ENCODE measurements at regions not wholly inside any gene's neighbourhood (a gene's known extent, or its start where the extent isn't known, plus 50 kb on each side); places are given as distances from the start of the nearest gene placed in this dataset.
"Not testable (repeated sequence)": the region's sequence is repeated elsewhere in the genome, so short reads cannot be mapped to it uniquely, and the experiment has no call there.

- intact Hi-C loops (cut with DNase I, micrococcal nuclease): no loop called here
- Histone ChIP-seq H3K4me3 (no peak overlapping the region), H3K9me3 (no peaks in the 10 kb centered on the region), H3K4me1 (ENCODE audit: low read depth) (peaks cover 9% of the 10 kb centered on the region), H3K36me3 (ENCODE audit: low read depth) (no peaks in the 10 kb centered on the region)
- TF ChIP-seq CTCF (IDR thresholded peaks at IDR 0.05): no peak
- DNase-seq: no peak
- no peak for ATAC-seq
Observed at GRCh38 chr4:114040319-114041116, 61.1 kb upstream of the ARSJ start.

- ATAC-seq (no peak), DNase-seq (no peak)
- Histone ChIP-seq H3K9me3 (no peaks in the 10 kb centered on the region), H3K36me3 (ENCODE audit: low read depth) (no peaks in the 10 kb centered on the region), H3K4me3 (no peak overlapping the region), H3K4me1 (ENCODE audit: low read depth) (peaks cover 9% of the 10 kb centered on the region)
- intact Hi-C loops (cut with DNase I, micrococcal nuclease): no loop called here
- TF ChIP-seq CTCF (IDR thresholded peaks at IDR 0.05): no peak
Observed at GRCh38 chr4:114041117-114041475, 61.6 kb upstream of the ARSJ start.

DNA sequence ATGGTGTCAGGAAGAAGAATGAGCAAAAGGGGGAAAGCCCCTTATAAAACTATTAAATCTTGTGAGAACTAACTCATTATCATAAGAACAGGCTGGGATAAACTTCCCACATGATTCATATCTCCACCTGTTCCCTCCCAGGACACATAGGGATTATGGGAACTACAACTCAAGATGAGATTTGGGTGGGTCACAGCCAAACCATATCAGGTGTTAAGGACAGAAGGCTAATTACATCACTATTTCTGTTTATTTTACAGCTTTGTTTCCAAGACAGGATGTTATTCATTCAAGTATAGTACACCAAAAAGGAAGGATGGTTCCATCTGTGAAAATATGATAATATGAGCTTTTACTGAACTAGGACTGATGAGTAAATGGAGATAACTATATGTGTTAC is 63.7 kb upstream of the ARSJ start:
- DNase-seq (no peak), ATAC-seq (peak; percentile 31)
- Histone ChIP-seq H3K36me3 (ENCODE audit: low read depth) (no peaks in the 10 kb centered on the region), H3K4me1 (ENCODE audit: low read depth) (no peaks in the 10 kb centered on the region), H3K4me3 (no peak overlapping the region), H3K9me3 (no peaks in the 10 kb centered on the region)
- no peak for TF ChIP-seq CTCF (IDR thresholded peaks at IDR 0.05)
- intact Hi-C loops (cut with DNase I, micrococcal nuclease): no loop called here

DNA sequence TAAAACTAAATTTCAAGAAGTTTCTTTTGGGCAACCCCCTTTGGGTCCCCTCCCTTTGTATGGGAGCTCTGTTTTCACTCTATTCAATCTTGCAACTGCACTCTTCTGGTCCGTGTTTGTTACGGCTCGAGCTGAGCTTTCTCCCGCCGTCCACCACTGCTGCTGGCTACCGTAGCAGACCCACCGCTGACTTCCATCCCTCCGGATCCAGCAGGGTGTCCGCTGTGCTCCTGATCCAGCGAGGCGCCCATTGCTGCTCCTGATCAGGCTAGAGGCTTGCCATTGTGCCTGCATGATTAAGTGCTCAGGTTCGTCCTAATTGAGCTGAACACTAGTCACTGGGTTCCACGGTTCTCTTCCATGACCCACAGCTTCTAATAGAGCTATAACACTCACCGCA is 64.9 kb upstream of the ARSJ start:
- DNase-seq; ATAC-seq; H3K9me3 ChIP-seq; intact Hi-C loops (cut with DNase I, micrococcal nuclease); H3K4me3 ChIP-seq; H3K4me1 ChIP-seq (ENCODE audit: low read depth); H3K36me3 ChIP-seq (ENCODE audit: low read depth): not testable (repeated sequence)

GRCh38 chr4:114046331-114046730 is 66.9 kb upstream of the ARSJ start:
- no peak for TF ChIP-seq CTCF (IDR thresholded peaks at IDR 0.05)
- intact Hi-C loops (cut with DNase I, micrococcal nuclease): no loop called here
- Histone ChIP-seq H3K4me3 (no peak overlapping the region), H3K9me3 (no peaks in the 10 kb centered on the region), H3K36me3 (ENCODE audit: low read depth) (no peaks in the 10 kb centered on the region), H3K4me1 (ENCODE audit: low read depth) (no peaks in the 10 kb centered on the region)
- ATAC-seq (no peak), DNase-seq (no peak)

GRCh38 chr4:114048154-114048553 is 68.7 kb upstream of the ARSJ start:
- H3K36me3 ChIP-seq (ENCODE audit: low read depth); ATAC-seq; intact Hi-C loops (cut with DNase I, micrococcal nuclease); H3K4me3 ChIP-seq; H3K4me1 ChIP-seq (ENCODE audit: low read depth); H3K9me3 ChIP-seq; DNase-seq: not testable (repeated sequence)

DNA sequence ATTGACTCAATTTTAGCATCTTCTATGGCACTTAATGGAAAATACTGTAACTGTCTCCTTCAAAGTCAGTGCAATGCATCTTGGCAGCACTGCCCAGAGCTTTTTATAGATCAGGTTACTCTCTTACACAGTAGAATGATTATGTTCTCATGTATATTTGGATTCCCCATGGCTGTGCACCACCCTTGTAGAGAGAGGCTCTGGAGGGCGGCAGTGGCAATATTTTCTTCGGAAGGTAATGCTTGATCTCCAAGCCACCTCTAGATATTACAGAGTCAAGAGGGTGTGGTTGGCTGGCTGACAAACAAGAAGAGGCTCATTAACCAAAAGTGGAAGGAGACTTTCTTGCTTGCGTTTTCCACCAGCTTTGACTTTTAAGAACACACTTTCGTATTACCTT is 72.8 kb upstream of the ARSJ start:
- TF ChIP-seq CTCF (IDR thresholded peaks at IDR 0.05): no peak
- Histone ChIP-seq H3K4me1 (ENCODE audit: low read depth) (no peaks in the 10 kb centered on the region), H3K9me3 (no peaks in the 10 kb centered on the region), H3K36me3 (ENCODE audit: low read depth) (no peaks in the 10 kb centered on the region), H3K4me3 (no peak overlapping the region)
- peak in 1 of 3 donors; percentile 28 for DNase-seq
- intact Hi-C loops (cut with DNase I, micrococcal nuclease): no loop called here
- ATAC-seq: peak; percentile 34
